ENCODE measurements at regions not wholly inside any gene's neighbourhood (a gene's known extent, or its start where the extent isn't known, plus 50 kb on each side); places are given as distances from the start of the nearest gene placed in this dataset.
"Not testable (repeated sequence)": the region's sequence is repeated elsewhere in the genome, so short reads cannot be mapped to it uniquely, and the experiment has no call there.

GRCh38 chr2:17460371-17461086 is 57.7 kb downstream of the RAD51AP2 start:
- no peak for DNase-seq

DNA sequence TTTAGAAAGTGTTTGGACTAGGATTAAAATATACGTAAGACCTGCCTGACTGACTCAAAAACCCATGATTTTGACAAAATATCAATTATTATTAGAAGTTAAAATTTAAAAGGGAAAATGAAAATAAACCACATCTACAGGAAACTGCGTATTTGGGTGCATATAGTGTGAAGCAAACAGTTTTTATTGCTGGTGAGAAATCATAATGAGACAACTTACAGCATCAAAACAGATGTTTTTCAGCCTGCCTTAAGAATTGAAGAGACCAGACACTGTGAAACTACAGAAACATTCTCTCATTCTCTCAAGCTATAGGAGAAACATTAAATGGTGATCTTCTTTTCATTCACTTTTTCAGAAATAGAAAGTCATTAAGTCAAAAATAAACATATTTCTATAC is 62.9 kb downstream of the RAD51AP2 start:
- no peak for DNase-seq

GRCh38 chr2:17446191-17446590 is 72.0 kb downstream of the RAD51AP2 start:
- DNase-seq = not testable (repeated sequence)

- no peak for DNase-seq
Measured at GRCh38 chr2:17445744-17446143, 72.5 kb downstream of the RAD51AP2 start.

GRCh38 chr2:17442334-17442733 is 75.9 kb downstream of the RAD51AP2 start:
- no peak for DNase-seq

DNA sequence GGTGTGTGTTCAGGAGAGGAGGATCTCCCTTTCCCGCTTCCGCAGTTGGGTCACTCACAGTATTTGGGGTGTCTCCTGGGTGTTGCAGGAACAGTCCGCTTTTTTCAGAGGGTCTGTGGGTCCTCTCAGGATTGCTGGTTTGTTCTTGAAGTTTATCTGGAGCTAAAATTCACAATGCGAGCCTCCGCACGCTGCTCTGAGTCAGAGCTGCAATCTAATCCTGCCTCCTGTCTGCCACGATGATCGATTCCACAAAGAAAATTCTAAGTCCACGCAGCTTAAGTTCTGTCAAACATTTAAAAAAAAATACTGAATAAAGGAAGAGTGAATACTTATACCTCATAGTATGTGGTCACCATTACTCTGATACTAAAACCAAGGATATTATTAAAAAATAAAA is 76.5 kb downstream of the RAD51AP2 start:
- no peak for DNase-seq

DNA sequence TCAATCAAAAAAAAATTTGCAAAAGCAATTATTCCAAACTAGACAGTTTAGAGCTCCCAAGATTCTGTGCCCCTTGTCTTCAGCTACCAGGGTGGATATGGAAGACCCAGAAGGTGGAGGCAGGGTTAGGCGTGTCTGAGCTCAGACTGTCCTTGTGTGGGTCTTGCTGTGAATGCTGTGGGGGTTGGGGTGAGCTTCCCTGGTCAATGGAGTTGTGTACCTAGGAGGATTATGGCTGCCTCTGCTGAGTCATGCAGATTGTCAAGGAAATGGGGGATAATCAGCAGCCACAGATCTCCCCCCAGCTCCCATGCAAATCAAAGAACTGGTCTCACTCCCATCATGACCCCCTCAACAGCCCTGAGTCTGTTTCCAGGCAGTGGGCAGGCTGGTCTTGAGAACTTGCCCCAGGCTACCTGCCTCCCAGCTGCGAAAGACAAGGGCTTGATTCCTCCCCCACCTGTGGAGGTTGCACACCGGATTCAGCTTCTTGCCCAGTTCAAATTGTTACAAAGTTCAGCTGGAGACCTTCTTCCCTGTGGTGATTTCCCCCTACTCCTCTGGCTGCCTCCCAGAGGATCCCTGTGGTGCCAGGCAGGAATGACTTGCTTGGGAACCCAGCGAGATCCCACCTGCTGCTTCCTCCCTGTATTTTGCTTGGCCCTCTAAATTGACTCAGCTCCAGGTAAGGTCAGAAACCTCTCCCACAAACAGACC is 77.0 kb downstream of the RAD51AP2 start:
- no peak for DNase-seq

GRCh38 chr2:17430326-17430725 is 87.9 kb downstream of the RAD51AP2 start:
- DNase-seq = no peak

GRCh38 chr2:17429130-17429529 is 89.1 kb downstream of the RAD51AP2 start:
- no peak for DNase-seq

GRCh38 chr2:17427401-17427800 is 90.8 kb downstream of the RAD51AP2 start:
- no peak for DNase-seq

GRCh38 chr2:17426743-17427142 is 91.5 kb downstream of the RAD51AP2 start:
- DNase-seq = no peak

- DNase-seq = no peak
Measured at GRCh38 chr2:17422061-17422460, 96.2 kb downstream of the RAD51AP2 start.

DNA sequence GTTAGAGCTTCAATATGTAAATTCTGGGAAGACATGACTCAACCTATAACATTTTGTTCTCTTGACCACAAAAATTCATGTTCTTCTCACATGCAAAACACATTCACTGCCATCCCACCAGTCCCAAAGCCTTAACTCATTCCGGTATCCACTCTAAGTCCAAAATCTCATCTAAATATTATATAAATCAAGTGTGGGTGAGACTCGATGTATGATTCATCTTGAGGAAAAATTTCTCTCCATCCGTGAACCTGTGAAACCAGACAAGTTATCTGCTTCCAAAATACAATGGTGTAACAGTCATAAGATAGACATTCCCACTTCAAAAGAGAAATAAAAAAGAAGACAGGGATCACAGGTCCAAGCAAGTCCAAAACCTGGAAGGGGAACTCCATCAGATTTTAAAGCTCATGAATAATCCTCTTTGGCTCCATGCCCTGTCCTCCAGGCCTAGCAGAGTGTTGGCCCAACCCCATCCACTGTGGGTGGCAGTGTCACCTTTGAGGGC is 101.3 kb downstream of the RAD51AP2 start:
- no peak for DNase-seq

DNA sequence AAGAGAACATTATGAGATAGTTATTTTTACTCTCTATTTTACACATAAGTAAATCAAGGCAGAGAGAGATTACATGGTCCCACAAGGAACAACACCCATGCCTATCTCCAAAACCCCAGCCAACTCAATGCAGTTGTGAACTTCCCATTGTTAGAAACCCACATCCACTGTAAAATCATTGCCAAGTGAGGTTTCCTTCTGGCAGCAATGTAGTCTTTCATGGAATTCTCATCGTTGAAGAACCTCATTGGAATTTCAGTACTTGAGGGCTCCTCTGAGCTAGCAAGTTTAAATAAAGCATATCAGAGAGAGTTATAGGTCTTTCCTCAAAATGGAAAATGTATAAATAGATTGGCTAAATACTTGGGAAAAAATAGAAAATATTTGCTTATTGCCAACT is 105.2 kb downstream of the RAD51AP2 start:
- DNase-seq = no peak

DNA sequence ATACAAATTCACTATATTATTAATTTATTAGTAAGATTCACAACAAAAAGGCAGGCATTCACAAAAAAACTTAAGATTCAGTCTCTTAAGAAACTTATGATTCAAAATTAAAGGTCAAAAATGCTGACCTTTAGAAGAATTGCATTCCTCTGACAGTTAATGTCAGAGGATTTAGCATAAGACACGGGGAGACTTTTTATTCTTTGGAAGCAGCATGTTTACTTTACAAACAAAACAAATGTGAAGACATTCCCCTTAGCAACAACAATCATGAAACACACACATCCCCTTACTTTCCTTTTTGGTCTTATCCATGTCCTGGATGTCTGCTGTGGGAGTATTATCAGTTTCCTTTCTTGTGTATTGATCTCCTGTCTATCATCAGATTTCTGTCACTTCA is 117.1 kb downstream of the RAD51AP2 start:
- DNase-seq = no peak

DNA sequence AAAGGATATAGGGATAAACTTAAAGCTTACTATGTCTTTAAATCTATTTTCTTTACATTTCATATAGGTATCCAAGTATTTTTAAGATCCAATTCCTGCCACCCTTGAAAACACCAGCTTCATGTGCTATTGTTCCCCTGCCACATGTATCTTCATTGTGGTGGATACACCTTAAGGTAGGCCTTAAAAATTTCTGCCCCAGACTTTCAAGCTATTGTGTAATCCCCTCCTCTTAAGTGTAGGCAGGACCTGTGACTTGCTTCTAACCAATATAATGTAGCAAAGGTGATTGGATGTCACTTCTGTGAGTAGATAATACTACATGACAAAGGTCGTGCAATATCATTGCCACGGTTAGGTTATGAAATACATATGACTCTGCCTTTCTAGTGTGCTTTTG is 119.5 kb downstream of the RAD51AP2 start:
- DNase-seq = no peak

DNA sequence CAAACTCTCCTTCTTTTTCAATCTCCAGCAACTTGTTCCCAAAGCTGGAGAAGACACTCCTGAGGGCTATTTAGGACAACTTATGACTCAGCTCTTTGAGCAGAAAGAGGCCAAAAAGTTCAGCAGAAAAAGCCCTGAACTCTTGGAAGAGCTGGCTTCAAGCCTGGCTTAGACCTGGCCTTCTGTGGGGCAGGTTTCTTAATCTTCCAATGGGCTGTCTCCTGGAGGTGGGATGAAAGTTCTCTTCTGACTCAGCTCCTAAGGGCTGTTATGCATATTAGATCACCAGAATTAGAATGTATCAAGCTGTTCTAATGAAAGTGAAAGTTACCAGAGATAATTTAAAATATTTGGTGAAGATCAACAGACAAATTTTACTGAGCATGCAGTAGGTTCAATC is 129.4 kb downstream of the RAD51AP2 start:
- no peak for DNase-seq

GRCh38 chr2:17387591-17387990 is 130.6 kb downstream of the RAD51AP2 start:
- no peak for DNase-seq

- DNase-seq = no peak
Measured at GRCh38 chr2:17386771-17387170, 131.5 kb downstream of the RAD51AP2 start.

GRCh38 chr2:17380003-17380402 is 138.2 kb downstream of the RAD51AP2 start:
- no peak for DNase-seq

DNA sequence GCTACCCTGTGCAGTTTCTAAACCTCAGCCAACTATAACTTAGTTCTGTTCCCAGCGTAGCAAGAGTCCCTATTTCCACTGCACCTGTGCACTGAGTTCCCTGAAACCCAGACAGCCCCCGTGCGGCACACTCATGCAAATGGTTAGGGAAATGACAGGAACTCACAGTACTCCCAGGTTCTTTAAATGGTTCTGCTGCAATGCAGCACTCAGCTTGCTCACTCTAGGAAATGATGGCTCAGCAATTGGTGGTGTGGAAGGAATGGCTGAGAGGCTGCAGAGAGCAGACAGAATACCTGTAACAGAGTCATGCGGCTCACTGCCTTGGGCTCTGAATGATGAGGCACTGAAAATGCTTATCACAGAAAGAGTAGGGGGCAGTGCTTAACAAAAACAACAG is 143.0 kb downstream of the RAD51AP2 start:
- DNase-seq = no peak

DNA sequence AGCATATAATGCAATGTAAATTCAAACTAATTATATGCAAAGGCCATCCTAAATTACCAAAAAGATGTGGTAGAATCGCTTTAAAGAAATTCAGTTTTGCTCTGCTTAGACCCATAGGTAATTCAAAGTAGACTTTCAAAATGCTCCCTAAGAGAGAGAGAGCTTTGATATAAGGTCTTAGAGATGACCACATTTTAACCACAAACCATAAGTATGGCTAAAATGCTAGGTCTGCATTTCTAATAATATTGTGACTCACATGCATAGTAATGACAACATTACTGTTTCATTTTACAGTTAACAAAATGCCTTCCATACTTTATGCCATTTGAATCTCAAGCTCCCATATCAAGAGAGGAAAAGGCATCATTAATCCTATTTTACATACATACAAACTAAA is 144.5 kb downstream of the RAD51AP2 start:
- no peak for DNase-seq

DNA sequence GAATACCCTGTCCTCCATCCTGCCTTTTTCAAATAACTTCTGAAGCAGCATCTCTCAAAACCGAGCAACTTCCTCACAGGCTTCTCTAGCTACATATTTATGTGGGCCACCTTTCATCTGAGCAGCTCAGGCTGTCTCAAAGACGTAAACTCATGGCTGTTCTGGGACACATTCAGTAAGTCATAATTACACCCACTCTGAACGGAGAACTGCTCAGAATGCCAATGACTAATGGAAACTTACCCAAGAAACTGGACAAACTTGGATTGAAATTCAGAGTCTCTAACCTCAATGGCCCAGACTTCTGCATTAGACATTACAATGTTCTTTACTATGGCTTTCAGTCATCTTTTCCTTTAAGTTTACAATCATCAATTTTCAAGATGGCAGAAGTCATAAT is 145.2 kb downstream of the RAD51AP2 start:
- DNase-seq = no peak

- peak in 1 of 14 donors; percentile 4 for DNase-seq
Measured at GRCh38 chr2:17363846-17364245, 154.4 kb downstream of the RAD51AP2 start.

Measured in C1 segment of cervical spinal cord (tissue), 14 donors.